ENCODE measurements at regions not wholly inside any gene's neighbourhood (a gene's known extent, or its start where the extent isn't known, plus 50 kb on each side); places are given as distances from the start of the nearest gene placed in this dataset.

- no peak for DNase-seq
Observed at GRCh38 chr2:4265936-4266335, 562.6 kb downstream of the DCDC2C start.

- no peak for DNase-seq
Observed at GRCh38 chr2:4269885-4270284, 566.5 kb downstream of the DCDC2C start.

GRCh38 chr2:4272261-4272858 is 569.0 kb downstream of the DCDC2C start:
- no peak for DNase-seq

- DNase-seq = no peak
Observed at GRCh38 chr2:4278392-4278791, 575.0 kb downstream of the DCDC2C start.

GRCh38 chr2:4279431-4279830 is 576.1 kb downstream of the DCDC2C start:
- DNase-seq = no peak

GRCh38 chr2:4291430-4291829 is 588.1 kb downstream of the DCDC2C start:
- no peak for DNase-seq

GRCh38 chr2:4295680-4296079 is 592.3 kb downstream of the DCDC2C start:
- DNase-seq = no peak

- no peak for DNase-seq
Observed at GRCh38 chr2:4300616-4301015, 597.2 kb downstream of the DCDC2C start.

GRCh38 chr2:4324531-4324930 is 621.2 kb downstream of the DCDC2C start:
- no peak for DNase-seq

- no peak for DNase-seq
Observed at GRCh38 chr2:4336864-4337263, 633.5 kb downstream of the DCDC2C start.

- DNase-seq = no peak
Observed at GRCh38 chr2:4338345-4338744, 635.0 kb downstream of the DCDC2C start.

- DNase-seq = no peak
Observed at GRCh38 chr2:4340536-4340935, 637.2 kb downstream of the DCDC2C start.

- no peak for DNase-seq
Observed at GRCh38 chr2:4346628-4347027, 643.3 kb downstream of the DCDC2C start.

- no peak for DNase-seq
Observed at GRCh38 chr2:4353668-4354067, 650.3 kb downstream of the DCDC2C start.

- no peak for DNase-seq
Observed at GRCh38 chr2:4354164-4354563, 650.8 kb downstream of the DCDC2C start.

- peak; percentile 10 for DNase-seq
Observed at GRCh38 chr2:4354678-4355077, 651.3 kb downstream of the DCDC2C start.

- no peak for DNase-seq
Observed at GRCh38 chr2:4356109-4356508, 652.7 kb downstream of the DCDC2C start.

- DNase-seq = no peak
Observed at GRCh38 chr2:4356541-4356940, 653.2 kb downstream of the DCDC2C start.

GRCh38 chr2:4357121-4357520 is 653.7 kb downstream of the DCDC2C start:
- no peak for DNase-seq

GRCh38 chr2:4358837-4359236 is 655.5 kb downstream of the DCDC2C start:
- DNase-seq = no peak

GRCh38 chr2:4368907-4369306 is 665.5 kb downstream of the DCDC2C start:
- DNase-seq = no peak

GRCh38 chr2:4369826-4370419 is 666.5 kb downstream of the DCDC2C start:
- no peak for DNase-seq

GRCh38 chr2:4370422-4371090 is 667.2 kb downstream of the DCDC2C start:
- no peak for DNase-seq

GRCh38 chr2:4381049-4381448 is 677.7 kb downstream of the DCDC2C start:
- DNase-seq = no peak

- no peak for DNase-seq
Observed at GRCh38 chr2:4381773-4382172, 678.4 kb downstream of the DCDC2C start.
